ENCODE measurements at regions not wholly inside any gene's neighbourhood (a gene's known extent, or its start where the extent isn't known, plus 50 kb on each side); places are given as distances from the start of the nearest gene placed in this dataset.
A peak's percentile ranks its signal among the peaks of the same experiment; 100 is the strongest.

- DNase-seq (ENCODE audit: low spot score) = no peak
Observed at GRCh38 chr11:113581713-113582112, 106.5 kb upstream of the DRD2 start.

GRCh38 chr11:113579292-113579940, 104.2 kb upstream of the DRD2 start:
- no peak for DNase-seq (ENCODE audit: low spot score)

- DNase-seq (ENCODE audit: low spot score) = no peak
Observed at GRCh38 chr11:113578715-113579250, 103.6 kb upstream of the DRD2 start.

- DNase-seq (ENCODE audit: low spot score) = no peak
Observed at GRCh38 chr11:113578033-113578380, 102.8 kb upstream of the DRD2 start.

GRCh38 chr11:113577356-113578032, 102.3 kb upstream of the DRD2 start:
- peak; percentile 94 for DNase-seq (ENCODE audit: low spot score)

GRCh38 chr11:113574586-113574985, 99.4 kb upstream of the DRD2 start:
- no peak for DNase-seq (ENCODE audit: low spot score)

- DNase-seq (ENCODE audit: low spot score) = no peak
Observed at GRCh38 chr11:113574171-113574570, 99.0 kb upstream of the DRD2 start.

- DNase-seq (ENCODE audit: low spot score) = no peak
Observed at GRCh38 chr11:113572136-113572735, 97.0 kb upstream of the DRD2 start.

GRCh38 chr11:113571531-113571930, 96.3 kb upstream of the DRD2 start:
- DNase-seq (ENCODE audit: low spot score) = no peak

GRCh38 chr11:113570906-113571305, 95.7 kb upstream of the DRD2 start:
- no peak for DNase-seq (ENCODE audit: low spot score)

- DNase-seq (ENCODE audit: low spot score) = no peak
Observed at GRCh38 chr11:113569391-113569790, 94.2 kb upstream of the DRD2 start.

- DNase-seq (ENCODE audit: low spot score) = no peak
Observed at GRCh38 chr11:113568566-113568965, 93.4 kb upstream of the DRD2 start.

GRCh38 chr11:113567867-113568544, 92.8 kb upstream of the DRD2 start:
- DNase-seq (ENCODE audit: low spot score) = no peak

GRCh38 chr11:113567097-113567496, 91.9 kb upstream of the DRD2 start:
- no peak for DNase-seq (ENCODE audit: low spot score)

- DNase-seq (ENCODE audit: low spot score) = no peak
Observed at GRCh38 chr11:113564527-113565130, 89.4 kb upstream of the DRD2 start.

GRCh38 chr11:113563766-113564526, 88.7 kb upstream of the DRD2 start:
- no peak for DNase-seq (ENCODE audit: low spot score)

GRCh38 chr11:113562981-113563461, 87.8 kb upstream of the DRD2 start:
- no peak for DNase-seq (ENCODE audit: low spot score)

GRCh38 chr11:113562576-113562975, 87.4 kb upstream of the DRD2 start:
- DNase-seq (ENCODE audit: low spot score) = no peak

- no peak for DNase-seq (ENCODE audit: low spot score)
Observed at GRCh38 chr11:113557926-113558325, 82.7 kb upstream of the DRD2 start.

- DNase-seq (ENCODE audit: low spot score) = no peak
Observed at GRCh38 chr11:113556036-113556435, 80.8 kb upstream of the DRD2 start.

- DNase-seq (ENCODE audit: low spot score) = no peak
Observed at GRCh38 chr11:113555071-113555619, 79.9 kb upstream of the DRD2 start.

Measured in HT-29 (cell line).